ENCODE measurements at regions not wholly inside any gene's neighbourhood (a gene's known extent, or its start where the extent isn't known, plus 50 kb on each side); places are given as distances from the start of the nearest gene placed in this dataset.

DNA sequence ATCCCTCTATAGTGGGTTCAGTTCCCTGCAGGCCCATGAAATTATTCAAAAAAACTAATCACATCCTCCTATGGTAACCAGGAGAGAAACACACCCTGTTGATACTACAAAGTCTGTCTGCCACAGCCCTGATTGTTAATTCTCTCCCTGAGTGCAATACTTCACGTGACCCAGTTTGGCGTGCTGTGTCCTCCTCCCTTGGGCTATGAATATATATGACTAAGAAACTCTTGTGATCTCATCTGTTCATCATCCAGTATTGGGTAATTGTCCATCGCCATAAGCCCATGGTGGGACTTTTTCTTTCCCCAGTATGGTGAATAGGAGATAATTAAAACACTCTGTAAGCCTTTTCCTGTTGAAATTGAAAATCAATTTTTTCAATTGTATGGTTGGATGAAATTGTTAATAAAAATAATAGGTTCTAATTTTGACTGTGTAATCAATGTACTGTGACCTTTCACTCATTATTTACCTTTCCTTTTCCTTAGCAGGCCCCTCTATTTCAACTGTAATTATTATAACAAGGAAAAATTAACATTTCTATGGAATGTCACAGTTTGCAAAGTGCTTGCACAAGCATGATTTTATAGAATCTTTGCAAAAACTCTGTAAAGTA lies 1822.6 kb downstream of the SUCLG1 start:
- Histone ChIP-seq H3K9me3 (ENCODE audit: control insufficient read depth, insufficient read depth, low read depth, low read length) (no peaks in the 10 kb centered on the region), H3K36me3 (ENCODE audit: control insufficient read depth in 2 of 2, insufficient read depth in 1 of 2, low read length in 2 of 2) (no peaks in the 10 kb centered on the region), H3K4me3 (ENCODE audit: low read depth, low read length) (no peak overlapping the region), H3K4me1 (ENCODE audit: control insufficient read depth, insufficient read depth, low read length) (no peaks in the 10 kb centered on the region), H3K27ac (ENCODE audit: extremely low read depth, low read depth, low read length) (no peak overlapping the region)
- TF ChIP-seq ZNF112 (tag by site-specific recombination; IDR thresholded peaks at IDR 0.05) (no peak), ZNF404 (tag by site-specific recombination; IDR thresholded peaks at IDR 0.05) (no peak), ZBTB7A (tag by site-specific recombination; IDR thresholded peaks at IDR 0.05; ENCODE audit: low read depth) (no peak), ZNF354C (tag by site-specific recombination; IDR thresholded peaks at IDR 0.05; ENCODE audit: borderline replicate concordance, low read depth) (no peak), ZFHX2 (tag by site-specific recombination; conservative IDR thresholded peaks at IDR 0.05) (no peak), BCL11B (tag by site-specific recombination; IDR thresholded peaks at IDR 0.05; ENCODE audit: low read depth) (no peak), OSR2 (tag by site-specific recombination; IDR thresholded peaks at IDR 0.05) (no peak)
- TF ChIP-seq, protein P1, sequence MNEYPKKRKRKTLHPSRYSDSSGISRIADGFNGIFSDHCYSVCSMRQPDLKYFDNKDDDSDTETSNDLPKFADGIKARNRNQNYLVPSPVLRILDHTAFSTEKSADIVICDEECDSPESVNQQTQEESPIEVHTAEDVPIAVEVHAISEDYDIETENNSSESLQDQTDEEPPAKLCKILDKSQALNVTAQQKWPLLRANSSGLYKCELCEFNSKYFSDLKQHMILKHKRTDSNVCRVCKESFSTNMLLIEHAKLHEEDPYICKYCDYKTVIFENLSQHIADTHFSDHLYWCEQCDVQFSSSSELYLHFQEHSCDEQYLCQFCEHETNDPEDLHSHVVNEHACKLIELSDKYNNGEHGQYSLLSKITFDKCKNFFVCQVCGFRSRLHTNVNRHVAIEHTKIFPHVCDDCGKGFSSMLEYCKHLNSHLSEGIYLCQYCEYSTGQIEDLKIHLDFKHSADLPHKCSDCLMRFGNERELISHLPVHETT (tag by site-specific recombination; IDR thresholded peaks at IDR 0.05) = no peak
- ChIA-PET POLR2A (no interaction called here), CTCF (no interaction called here)

DNA sequence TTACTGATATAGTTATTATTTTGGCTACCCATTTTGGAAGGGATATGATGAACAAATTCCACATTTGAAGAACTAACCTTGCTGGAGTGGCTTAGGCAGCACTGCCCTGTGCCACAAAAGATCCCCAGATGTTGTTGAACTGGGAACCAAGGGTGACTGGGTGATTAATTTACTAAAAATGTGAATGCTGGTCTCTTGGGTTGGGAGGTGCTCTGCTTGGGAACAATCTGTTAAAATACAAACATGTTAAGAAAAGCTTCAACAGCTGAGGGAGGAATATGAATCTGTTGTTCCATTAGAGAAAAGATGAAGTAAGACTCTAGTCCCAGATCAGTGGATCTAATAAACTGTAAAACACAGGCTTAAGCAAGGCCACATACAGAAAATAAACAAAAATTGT lies 1860.1 kb downstream of the SUCLG1 start:
- no peak overlapping the region for H3K27ac ChIP-seq (ENCODE audit: extremely low read depth, low read depth, low read length)
- no peaks in the 10 kb centered on the region for H3K36me3 ChIP-seq (ENCODE audit: control insufficient read depth in 2 of 2, insufficient read depth in 1 of 2, low read length in 2 of 2)
- ChIA-PET POLR2A (no interaction called here), CTCF (no interaction called here)
- no peak overlapping the region for H3K4me3 ChIP-seq (ENCODE audit: low read depth, low read length)
- no peak for TF ChIP-seq ZNF785 (tag by site-specific recombination; IDR thresholded peaks at IDR 0.05)
- TF ChIP-seq, protein P2, sequence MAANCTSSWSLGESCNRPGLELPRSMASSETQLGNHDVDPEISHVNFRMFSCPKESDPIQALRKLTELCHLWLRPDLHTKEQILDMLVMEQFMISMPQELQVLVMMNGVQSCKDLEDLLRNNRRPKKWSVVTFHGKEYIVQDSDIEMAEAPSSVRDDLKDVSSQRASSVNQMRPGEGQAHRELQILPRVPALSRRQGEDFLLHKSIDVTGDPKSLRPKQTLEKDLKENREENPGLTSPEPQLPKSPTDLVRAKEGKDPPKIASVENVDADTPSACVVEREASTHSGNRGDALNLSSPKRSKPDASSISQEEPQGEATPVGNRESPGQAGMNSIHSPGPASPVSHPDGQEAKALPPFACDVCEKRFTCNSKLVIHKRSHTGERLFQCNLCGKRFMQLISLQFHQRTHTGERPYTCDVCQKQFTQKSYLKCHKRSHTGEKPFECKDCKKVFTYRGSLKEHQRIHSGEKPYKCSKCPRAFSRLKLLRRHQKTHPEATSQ (tag by site-specific recombination; IDR thresholded peaks at IDR 0.05) = no peak
- TF ChIP-seq ZNF239 (tag by site-specific recombination; IDR thresholded peaks at IDR 0.05) = no peak
- no peak for TF ChIP-seq ZNF10 (tag by site-specific recombination; IDR thresholded peaks at IDR 0.05)
- no peak for TF ChIP-seq ZFP37 (tag by site-specific recombination; IDR thresholded peaks at IDR 0.05)
- H3K9me3 ChIP-seq (ENCODE audit: control insufficient read depth, insufficient read depth, low read depth, low read length) = no peaks in the 10 kb centered on the region
- H3K4me1 ChIP-seq (ENCODE audit: control insufficient read depth, insufficient read depth, low read length) = no peaks in the 10 kb centered on the region

DNA sequence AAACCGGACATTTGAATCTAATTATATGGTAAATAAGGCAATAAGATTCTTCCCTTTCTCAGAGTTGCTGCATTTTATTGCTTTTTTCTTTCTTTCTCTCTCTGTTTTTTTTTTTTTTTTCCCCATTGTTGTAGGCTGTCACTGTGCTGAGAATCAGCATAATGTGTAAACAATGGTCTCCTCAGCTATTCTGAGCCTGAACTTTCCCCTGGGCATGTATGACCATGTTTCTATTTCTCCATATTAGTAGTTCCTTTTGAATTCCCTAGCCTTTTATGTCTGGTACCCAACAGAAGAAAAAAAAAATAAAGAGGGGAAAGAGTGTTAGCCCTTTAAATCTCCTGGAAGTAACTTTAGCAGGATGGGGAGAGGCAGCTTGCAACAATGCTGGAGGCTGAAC lies 1862.5 kb downstream of the SUCLG1 start:
- H3K27ac ChIP-seq (ENCODE audit: extremely low read depth, low read depth, low read length) = no peak overlapping the region
- H3K4me1 ChIP-seq (ENCODE audit: control insufficient read depth, insufficient read depth, low read length) = no peaks in the 10 kb centered on the region
- no peak for TF ChIP-seq ZNF202 (tag by site-specific recombination; IDR thresholded peaks at IDR 0.05; ENCODE audit: borderline replicate concordance)
- TF ChIP-seq, protein P3, sequence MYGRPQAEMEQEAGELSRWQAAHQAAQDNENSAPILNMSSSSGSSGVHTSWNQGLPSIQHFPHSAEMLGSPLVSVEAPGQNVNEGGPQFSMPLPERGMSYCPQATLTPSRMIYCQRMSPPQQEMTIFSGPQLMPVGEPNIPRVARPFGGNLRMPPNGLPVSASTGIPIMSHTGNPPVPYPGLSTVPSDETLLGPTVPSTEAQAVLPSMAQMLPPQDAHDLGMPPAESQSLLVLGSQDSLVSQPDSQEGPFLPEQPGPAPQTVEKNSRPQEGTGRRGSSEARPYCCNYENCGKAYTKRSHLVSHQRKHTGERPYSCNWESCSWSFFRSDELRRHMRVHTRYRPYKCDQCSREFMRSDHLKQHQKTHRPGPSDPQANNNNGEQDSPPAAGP (tag by site-specific recombination; IDR thresholded peaks at IDR 0.05) = no peak
- no peak for TF ChIP-seq ZNF792 (tag by site-specific recombination; IDR thresholded peaks at IDR 0.05)
- TF ChIP-seq, protein P4, sequence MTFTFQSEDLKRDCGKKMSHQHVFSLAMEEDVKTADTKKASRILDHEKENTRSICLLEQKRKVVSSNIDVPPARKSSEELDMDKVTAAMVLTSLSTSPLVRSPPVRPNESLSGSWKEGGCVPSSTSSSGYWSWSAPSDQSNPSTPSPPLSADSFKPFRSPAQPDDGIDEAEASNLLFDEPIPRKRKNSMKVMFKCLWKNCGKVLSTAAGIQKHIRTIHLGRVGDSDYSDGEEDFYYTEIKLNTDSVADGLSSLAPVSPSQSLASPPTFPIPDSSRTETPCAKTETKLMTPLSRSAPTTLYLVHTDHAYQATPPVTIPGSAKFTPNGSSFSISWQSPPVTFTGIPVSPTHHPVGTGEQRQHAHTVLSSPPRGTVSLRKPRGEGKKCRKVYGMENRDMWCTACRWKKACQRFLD (tag by site-specific recombination; IDR thresholded peaks at IDR 0.05) = no peak
- TF ChIP-seq, protein P5, sequence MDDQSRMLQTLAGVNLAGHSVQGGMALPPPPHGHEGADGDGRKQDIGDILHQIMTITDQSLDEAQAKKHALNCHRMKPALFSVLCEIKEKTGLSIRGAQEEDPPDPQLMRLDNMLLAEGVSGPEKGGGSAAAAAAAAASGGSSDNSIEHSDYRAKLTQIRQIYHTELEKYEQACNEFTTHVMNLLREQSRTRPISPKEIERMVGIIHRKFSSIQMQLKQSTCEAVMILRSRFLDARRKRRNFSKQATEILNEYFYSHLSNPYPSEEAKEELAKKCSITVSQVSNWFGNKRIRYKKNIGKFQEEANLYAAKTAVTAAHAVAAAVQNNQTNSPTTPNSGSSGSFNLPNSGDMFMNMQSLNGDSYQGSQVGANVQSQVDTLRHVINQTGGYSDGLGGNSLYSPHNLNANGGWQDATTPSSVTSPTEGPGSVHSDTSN (CRISPR knock-in tag; IDR thresholded peaks at IDR 0.05) = no peak
- TF ChIP-seq MEIS1 (CRISPR knock-in tag; IDR thresholded peaks at IDR 0.05; ENCODE audit: borderline replicate concordance) = no peak
- TF ChIP-seq SCRT1 (tag by site-specific recombination; IDR thresholded peaks at IDR 0.05; ENCODE audit: borderline replicate concordance) = no peak
- TF ChIP-seq ZNF24 (tag by site-specific recombination; IDR thresholded peaks at IDR 0.05) = no peak
- no peak for TF ChIP-seq ZNF324 (tag by site-specific recombination; IDR thresholded peaks at IDR 0.05)
- TF ChIP-seq ZNF146 (tag by site-specific recombination; IDR thresholded peaks at IDR 0.05) = no peak
- TF ChIP-seq ZNF138 (tag by site-specific recombination; IDR thresholded peaks at IDR 0.05; ENCODE audit: borderline replicate concordance) = no peak
- TF ChIP-seq, protein P6, sequence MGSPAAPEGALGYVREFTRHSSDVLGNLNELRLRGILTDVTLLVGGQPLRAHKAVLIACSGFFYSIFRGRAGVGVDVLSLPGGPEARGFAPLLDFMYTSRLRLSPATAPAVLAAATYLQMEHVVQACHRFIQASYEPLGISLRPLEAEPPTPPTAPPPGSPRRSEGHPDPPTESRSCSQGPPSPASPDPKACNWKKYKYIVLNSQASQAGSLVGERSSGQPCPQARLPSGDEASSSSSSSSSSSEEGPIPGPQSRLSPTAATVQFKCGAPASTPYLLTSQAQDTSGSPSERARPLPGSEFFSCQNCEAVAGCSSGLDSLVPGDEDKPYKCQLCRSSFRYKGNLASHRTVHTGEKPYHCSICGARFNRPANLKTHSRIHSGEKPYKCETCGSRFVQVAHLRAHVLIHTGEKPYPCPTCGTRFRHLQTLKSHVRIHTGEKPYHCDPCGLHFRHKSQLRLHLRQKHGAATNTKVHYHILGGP (tag by site-specific recombination; IDR thresholded peaks at IDR 0.05) = no peak
- TF ChIP-seq ZNF510 (tag by site-specific recombination; IDR thresholded peaks at IDR 0.05; ENCODE audit: insufficient replicate concordance) = no peak
- H3K36me3 ChIP-seq (ENCODE audit: control insufficient read depth in 2 of 2, insufficient read depth in 1 of 2, low read length in 2 of 2) = no peaks in the 10 kb centered on the region
- no peak overlapping the region for H3K4me3 ChIP-seq (ENCODE audit: low read depth, low read length)
- POLR2A ChIA-PET = no interaction called here
- CTCF ChIA-PET = no interaction called here
- no peaks in the 10 kb centered on the region for H3K9me3 ChIP-seq (ENCODE audit: control insufficient read depth, insufficient read depth, low read depth, low read length)

Measured in HEK293 (cell line).